Coronary artery (tissue), 2 donors: ENCODE measurements at regions not wholly inside any gene's neighbourhood (a gene's known extent, or its start where the extent isn't known, plus 50 kb on each side); places are given as distances from the start of the nearest gene placed in this dataset.

ENCODE experiments used
- DNase-seq: peaks from one replicate; pipeline ENCODE4 v3.0.0-alpha.2; 2017; ENCODE audit warnings: low spot score
- H3K27ac ChIP-seq, 2 donors: fragments of 200-600 bp; sonication (generic); one replicate each; pipeline ENCODE4 v1.5.1; 2016 to 2019
- H3K4me3 ChIP-seq: fragments of 200-600 bp; sonication (generic); 2 replicates; pipeline ENCODE4 v1.5.1; 2016; ENCODE audit warnings: mild to moderate bottlenecking, moderate library complexity
- TF ChIP-seq, protein P1 (sequence below): fragments of 200-600 bp; sonication (generic); IDR thresholded peaks from one replicate; pipeline ENCODE4 v1.5.1; 2019; ENCODE audit warnings: antibody characterized with exemption

GRCh38 chr15:91526424-91526823, 327.1 kb upstream of the SLCO3A1 start:
- DNase-seq = no peak
- no peak overlapping the region for H3K4me3 ChIP-seq
- H3K27ac ChIP-seq = no peak overlapping the region
- TF ChIP-seq, protein P1, sequence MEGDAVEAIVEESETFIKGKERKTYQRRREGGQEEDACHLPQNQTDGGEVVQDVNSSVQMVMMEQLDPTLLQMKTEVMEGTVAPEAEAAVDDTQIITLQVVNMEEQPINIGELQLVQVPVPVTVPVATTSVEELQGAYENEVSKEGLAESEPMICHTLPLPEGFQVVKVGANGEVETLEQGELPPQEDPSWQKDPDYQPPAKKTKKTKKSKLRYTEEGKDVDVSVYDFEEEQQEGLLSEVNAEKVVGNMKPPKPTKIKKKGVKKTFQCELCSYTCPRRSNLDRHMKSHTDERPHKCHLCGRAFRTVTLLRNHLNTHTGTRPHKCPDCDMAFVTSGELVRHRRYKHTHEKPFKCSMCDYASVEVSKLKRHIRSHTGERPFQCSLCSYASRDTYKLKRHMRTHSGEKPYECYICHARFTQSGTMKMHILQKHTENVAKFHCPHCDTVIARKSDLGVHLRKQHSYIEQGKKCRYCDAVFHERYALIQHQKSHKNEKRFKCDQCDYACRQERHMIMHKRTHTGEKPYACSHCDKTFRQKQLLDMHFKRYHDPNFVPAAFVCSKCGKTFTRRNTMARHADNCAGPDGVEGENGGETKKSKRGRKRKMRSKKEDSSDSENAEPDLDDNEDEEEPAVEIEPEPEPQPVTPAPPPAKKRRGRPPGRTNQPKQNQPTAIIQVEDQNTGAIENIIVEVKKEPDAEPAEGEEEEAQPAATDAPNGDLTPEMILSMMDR = no peak

GRCh38 chr15:91528801-91529200, 324.7 kb upstream of the SLCO3A1 start:
- TF ChIP-seq, protein P1 = no peak
- DNase-seq = no peak
- no peak overlapping the region for H3K4me3 ChIP-seq
- no peak overlapping the region for H3K27ac ChIP-seq

GRCh38 chr15:91529534-91529933, 324.0 kb upstream of the SLCO3A1 start:
- H3K4me3 ChIP-seq = no peak overlapping the region
- TF ChIP-seq, protein P1 = no peak
- no peak overlapping the region for H3K27ac ChIP-seq
- DNase-seq = no peak

DNA sequence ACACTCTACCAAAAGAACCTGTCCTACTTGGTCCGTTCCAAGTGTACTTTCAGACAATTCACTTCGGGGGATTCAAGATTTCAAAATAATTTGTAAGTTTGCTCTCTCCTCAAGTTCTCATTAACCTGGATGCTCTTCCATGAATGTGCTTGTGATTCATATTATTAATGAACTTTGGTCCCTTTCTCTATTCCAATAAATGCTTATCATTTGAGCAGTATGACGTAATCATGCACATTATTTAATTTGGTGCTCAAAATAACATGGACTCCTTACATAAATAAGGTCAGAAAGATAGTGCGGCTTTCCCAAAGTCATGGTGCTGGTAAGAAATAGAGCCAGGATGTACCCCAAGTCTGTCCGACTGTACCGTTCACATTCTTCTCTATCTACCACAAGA, 323.2 kb upstream of the SLCO3A1 start:
- Histone ChIP-seq H3K27ac (no peak overlapping the region), H3K4me3 (no peak overlapping the region)
- no peak for DNase-seq
- TF ChIP-seq, protein P1 = no peak

DNA sequence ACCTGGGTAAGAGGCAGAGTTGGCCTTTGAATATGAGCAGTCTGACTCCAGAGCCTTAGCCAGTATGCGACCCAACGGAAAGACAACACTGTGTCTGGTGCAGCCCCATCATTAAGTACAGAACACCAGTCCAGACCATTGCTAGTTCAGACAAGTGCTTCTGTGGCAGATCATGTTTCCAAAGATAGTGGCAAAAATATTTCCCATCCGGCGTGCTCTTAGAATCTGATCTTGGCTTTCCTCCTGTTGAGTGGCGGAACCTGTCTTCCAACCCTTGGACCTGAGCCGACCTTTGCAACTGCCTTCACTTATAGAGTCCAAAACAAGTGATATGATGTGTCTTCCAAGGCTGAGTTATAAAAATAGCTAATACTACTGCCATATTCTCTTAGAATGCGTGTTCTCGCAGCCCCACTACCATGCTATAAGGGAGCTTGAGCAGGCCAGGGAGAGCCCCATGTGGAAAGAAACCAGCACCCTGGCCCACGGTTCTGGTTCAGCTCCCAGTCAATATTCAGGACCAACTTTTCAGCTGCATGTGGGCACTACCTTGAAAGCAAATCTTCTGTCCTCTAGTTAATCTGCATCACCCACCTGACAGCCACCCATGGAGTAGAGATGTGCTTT, 322.4 kb upstream of the SLCO3A1 start:
- TF ChIP-seq, protein P1 = no peak
- Histone ChIP-seq H3K4me3 (no peak overlapping the region), H3K27ac (no peak overlapping the region)
- DNase-seq = no peak

DNA sequence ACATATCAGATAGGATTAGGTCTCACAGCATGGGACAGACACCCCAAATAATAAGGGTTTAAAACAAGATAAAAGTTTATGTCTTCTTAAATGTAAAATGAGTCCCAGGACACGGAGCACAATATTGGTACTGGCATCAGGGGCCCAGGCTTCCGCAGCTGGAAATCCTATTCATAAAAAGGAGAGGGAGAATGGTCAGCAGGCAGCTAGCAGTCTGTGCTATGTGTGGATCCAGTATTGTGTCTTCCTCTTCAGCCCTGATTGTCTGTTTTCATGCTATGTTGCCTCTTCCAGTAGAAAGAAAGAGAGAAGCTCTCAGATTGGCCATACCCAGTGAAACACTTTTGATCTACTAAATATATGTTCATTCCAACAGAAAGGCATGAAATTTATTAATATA, 319.3 kb upstream of the SLCO3A1 start:
- TF ChIP-seq, protein P1 = no peak
- H3K27ac ChIP-seq = no peak overlapping the region
- H3K4me3 ChIP-seq = no peak overlapping the region
- DNase-seq = no peak

GRCh38 chr15:91534976-91535375, 318.5 kb upstream of the SLCO3A1 start:
- Histone ChIP-seq H3K27ac (no peak overlapping the region), H3K4me3 (no peak overlapping the region)
- DNase-seq = no peak
- TF ChIP-seq, protein P1 = no peak
